ENCODE measurements at regions not wholly inside any gene's neighbourhood (a gene's known extent, or its start where the extent isn't known, plus 50 kb on each side); places are given as distances from the start of the nearest gene placed in this dataset.

- H4K8ac ChIP-seq (replicated peaks; ENCODE audit: insufficient read length, low read depth, low read length) = no peak overlapping the region
- H2BK20ac ChIP-seq (ENCODE audit: low read depth, low read length, poor library complexity, severe bottlenecking) = no peak overlapping the region
- no peaks in the 10 kb centered on the region for H3K23me2 ChIP-seq (ENCODE audit: insufficient read length, low read depth, low read length, poor library complexity, severe bottlenecking)
- H3T11ph ChIP-seq (ENCODE audit: low read length) = no peak overlapping the region
- no peak overlapping the region for H2BK120ac ChIP-seq (ENCODE audit: low read depth, low read length, poor library complexity, severe bottlenecking)
- Mint-ChIP-seq H3K4me3 (no peak overlapping the region; a peak in 1 of 5 replicates), H3K9me3 (no peaks in the 10 kb centered on the region), H3K27me3 (ENCODE audit: low read depth) (peaks cover 36% of the 10 kb centered on the region), H3K27ac (no peak overlapping the region), H3K4me1 (peaks cover 35 to 39% of the 10 kb centered on the region in 2 experiments), H3K36me3 (ENCODE audit: insufficient read depth in 1 of 3, low read depth in 3 of 3) (no peaks in the 10 kb centered on the region)
- no peak overlapping the region for H2AK5ac ChIP-seq (ENCODE audit: insufficient read length, low read length)
- no peak overlapping the region for H4K91ac ChIP-seq (ENCODE audit: insufficient read length, low read depth, low read length)
- no peak overlapping the region for H3K14ac ChIP-seq (ENCODE audit: insufficient read depth, low read length)
- H3K18ac ChIP-seq (ENCODE audit: insufficient read length, low read depth, low read length) = no peak overlapping the region
- no peaks in the 10 kb centered on the region for H4K20me1 ChIP-seq (ENCODE audit: control insufficient read depth, insufficient read depth, insufficient read length)
- H2BK15ac ChIP-seq (ENCODE audit: low read depth, low read length) = no peak overlapping the region
- H3K23ac ChIP-seq (ENCODE audit: insufficient read length, low read depth, low read length) = no peak overlapping the region
- no peak overlapping the region for H3K56ac ChIP-seq (ENCODE audit: insufficient read length, low read depth, low read length)
- H3K27ac ChIP-seq (ENCODE audit: insufficient read length, low read depth, low read length) = no peak overlapping the region
- no peak for DNase-seq
- peaks cover 9% of the 10 kb centered on the region for H3K4me1 ChIP-seq (ENCODE audit: insufficient read depth, low read length)
- no peak overlapping the region for H3K9ac ChIP-seq (ENCODE audit: extremely low read depth, insufficient read length, low read length)
- no peaks in the 10 kb centered on the region; the same call in 1 of the 2 replicates for H3K27me3 ChIP-seq (ENCODE audit: insufficient read depth, low read length)
- no peak overlapping the region for H2BK5ac ChIP-seq (ENCODE audit: insufficient read length, low read length)
- H3K4me2 ChIP-seq (ENCODE audit: insufficient read depth, insufficient read length, low read length) = no peak overlapping the region
- TF ChIP-seq, protein P1, sequence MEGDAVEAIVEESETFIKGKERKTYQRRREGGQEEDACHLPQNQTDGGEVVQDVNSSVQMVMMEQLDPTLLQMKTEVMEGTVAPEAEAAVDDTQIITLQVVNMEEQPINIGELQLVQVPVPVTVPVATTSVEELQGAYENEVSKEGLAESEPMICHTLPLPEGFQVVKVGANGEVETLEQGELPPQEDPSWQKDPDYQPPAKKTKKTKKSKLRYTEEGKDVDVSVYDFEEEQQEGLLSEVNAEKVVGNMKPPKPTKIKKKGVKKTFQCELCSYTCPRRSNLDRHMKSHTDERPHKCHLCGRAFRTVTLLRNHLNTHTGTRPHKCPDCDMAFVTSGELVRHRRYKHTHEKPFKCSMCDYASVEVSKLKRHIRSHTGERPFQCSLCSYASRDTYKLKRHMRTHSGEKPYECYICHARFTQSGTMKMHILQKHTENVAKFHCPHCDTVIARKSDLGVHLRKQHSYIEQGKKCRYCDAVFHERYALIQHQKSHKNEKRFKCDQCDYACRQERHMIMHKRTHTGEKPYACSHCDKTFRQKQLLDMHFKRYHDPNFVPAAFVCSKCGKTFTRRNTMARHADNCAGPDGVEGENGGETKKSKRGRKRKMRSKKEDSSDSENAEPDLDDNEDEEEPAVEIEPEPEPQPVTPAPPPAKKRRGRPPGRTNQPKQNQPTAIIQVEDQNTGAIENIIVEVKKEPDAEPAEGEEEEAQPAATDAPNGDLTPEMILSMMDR (conservative IDR thresholded peaks at IDR 0.05) = no peak
- H4K5ac ChIP-seq (ENCODE audit: insufficient read length, low read depth, low read length) = no peak overlapping the region
- H3K79me1 ChIP-seq (ENCODE audit: insufficient read depth, low read depth, low read length, poor library complexity, severe bottlenecking) = no peaks in the 10 kb centered on the region
- no peak overlapping the region for H2AFZ ChIP-seq (ENCODE audit: low read length)
- H2BK12ac ChIP-seq (ENCODE audit: insufficient read length, low read depth, low read length) = no peak overlapping the region
- WGBS (ENCODE audit: extremely low coverage, insufficient read length, low lambda C conversion rate) = no CpG with 5 or more reads among the region's 9 CpGs
- no peaks in the 10 kb centered on the region for H3K79me2 ChIP-seq (ENCODE audit: insufficient read depth, low read length)
- no peaks in the 10 kb centered on the region for H3K9me3 ChIP-seq (ENCODE audit: control insufficient read depth, low read depth, low read length)
- H3K4ac ChIP-seq (ENCODE audit: low read depth, low read length) = no peak overlapping the region
These were observed 120.2 kb downstream of the TRIM29 start for GRCh38 chr11:120017582-120018150.
